Stomach smooth muscle (tissue), 2 donors: ENCODE measurements at regions not wholly inside any gene's neighbourhood (a gene's known extent, or its start where the extent isn't known, plus 50 kb on each side); places are given as distances from the start of the nearest gene placed in this dataset.
"Not testable (repeated sequence)": the region's sequence is repeated elsewhere in the genome, so short reads cannot be mapped to it uniquely, and the experiment has no call there.

ENCODE experiments used
- H3K27ac ChIP-seq: one replicate; pipeline ENCODE4 v1.7.0; 2013; ENCODE audit warnings: mild to moderate bottlenecking, low read length, inconsistent platforms
- H3K27me3 ChIP-seq, 2 donors: one replicate each; pipeline ENCODE4 v1.7.0; 2013; ENCODE audit warnings: low read length in 2 of 2; ENCODE audit not compliant: insufficient read depth in 2 of 2, control insufficient read depth in 1 of 2
- H3K36me3 ChIP-seq, 2 donors: one replicate each; pipeline ENCODE4 v1.7.0; 2013; ENCODE audit warnings: low read length in 2 of 2; ENCODE audit not compliant: control insufficient read depth in 2 of 2, insufficient read depth in 2 of 2
- H3K4me1 ChIP-seq: one replicate; pipeline ENCODE4 v1.7.0; 2013; ENCODE audit warnings: low read length; ENCODE audit not compliant: control insufficient read depth, insufficient read depth
- H3K4me3 ChIP-seq, 2 donors: one replicate each; pipeline ENCODE4 v1.7.0; 2013; ENCODE audit warnings: low read length in 2 of 2
- H3K9ac ChIP-seq, 2 donors: one replicate each; pipeline ENCODE4 v1.7.0; 2013; ENCODE audit warnings: low read length in 2 of 2, mild to moderate bottlenecking in 1 of 2
- H3K9me3 ChIP-seq, 2 donors: one replicate each; pipeline ENCODE4 v1.7.0; 2013; ENCODE audit warnings: low read length in 2 of 2; ENCODE audit not compliant: control insufficient read depth in 2 of 2
- donor health status: healthy.
- donor health status: Pancreatic carcinoma.

DNA sequence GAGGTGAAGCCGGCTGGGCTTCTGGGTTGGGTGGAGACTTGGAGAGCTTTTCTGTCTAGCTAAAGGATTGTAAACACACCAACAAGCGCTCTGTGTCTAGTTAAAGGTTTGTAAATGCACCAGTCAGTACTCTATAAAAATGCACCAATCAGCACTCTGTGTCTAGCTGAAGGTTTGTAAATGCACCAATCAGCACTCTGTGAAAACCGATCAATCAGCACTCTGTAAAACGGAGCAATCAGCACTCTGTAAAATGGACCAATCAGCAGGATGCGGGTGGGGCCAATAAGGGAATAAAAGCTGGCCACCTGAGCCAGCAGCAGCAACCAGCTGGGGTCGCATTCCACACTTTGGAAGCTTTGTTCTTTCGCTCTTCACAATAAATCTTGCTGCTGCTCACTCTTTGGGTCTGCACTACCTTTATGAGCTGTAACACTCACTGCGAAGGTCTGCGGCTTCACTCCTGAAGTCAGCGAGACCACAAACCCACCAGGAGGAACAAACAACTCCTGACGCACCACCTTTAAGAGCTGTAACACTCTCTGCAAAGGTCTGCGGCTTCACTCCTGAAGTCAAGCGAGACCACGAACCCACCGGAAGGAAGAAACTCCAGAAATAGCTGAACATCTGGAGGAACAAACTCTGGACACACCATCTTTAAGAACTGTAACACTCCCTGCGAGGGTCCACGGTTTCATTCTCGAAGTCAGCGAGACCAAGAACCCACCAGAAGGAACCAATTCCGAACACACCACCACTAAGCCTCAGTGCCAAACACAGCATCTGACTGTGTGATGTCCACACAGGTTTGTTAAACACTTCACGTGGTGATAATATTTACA, 378.2 kb upstream of the CCDC54 start:
- H3K4me3 ChIP-seq, H3K9me3 ChIP-seq, H3K36me3 ChIP-seq, H3K27ac ChIP-seq, H3K4me1 ChIP-seq, H3K9ac ChIP-seq, H3K27me3 ChIP-seq: not testable (repeated sequence)

DNA sequence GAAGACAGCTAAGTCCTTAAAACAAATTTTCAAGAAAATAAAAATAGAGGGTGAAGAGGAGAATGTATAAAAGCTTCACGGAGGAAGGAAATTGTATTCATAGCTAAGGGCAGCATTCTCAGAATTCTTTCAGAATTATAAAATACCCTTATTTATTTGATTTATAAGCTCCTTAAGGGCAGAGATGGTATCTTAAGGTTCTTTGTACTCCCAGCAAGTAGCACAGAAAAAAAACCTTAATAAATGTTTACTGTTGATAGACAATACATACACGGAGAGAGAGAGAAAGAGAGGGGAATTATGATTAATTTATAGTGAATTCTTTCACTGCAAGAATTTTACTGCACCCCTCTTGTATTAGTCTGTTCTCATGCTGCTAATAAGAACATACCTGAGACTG, 375.6 kb upstream of the CCDC54 start:
- Histone ChIP-seq H3K27ac (no peak overlapping the region), H3K4me1 (no peaks in the 10 kb centered on the region), H3K36me3 (no peaks in the 10 kb centered on the region), H3K27me3 (no peaks in the 10 kb centered on the region), H3K9ac (no peak overlapping the region), H3K4me3 (no peak overlapping the region), H3K9me3 (no peaks in the 10 kb centered on the region)

DNA sequence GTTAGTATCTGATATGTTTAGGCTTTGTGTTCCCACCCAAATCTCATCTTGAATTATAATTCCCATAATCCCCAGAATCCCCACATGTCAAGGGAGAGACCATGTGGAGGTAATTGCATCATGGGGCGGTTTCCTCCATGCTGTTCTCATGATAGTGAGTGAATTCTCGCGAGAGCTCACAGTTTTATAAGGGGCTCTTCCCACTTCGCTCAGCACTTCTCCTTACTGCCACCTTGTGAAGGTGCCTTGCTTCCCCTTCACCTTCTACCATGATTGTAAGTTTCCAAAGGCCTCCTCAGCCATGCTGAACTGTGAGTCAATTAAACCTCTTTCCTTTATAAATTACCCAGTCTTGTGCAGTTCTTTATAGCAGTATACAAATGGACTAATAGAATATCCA, 371.9 kb upstream of the CCDC54 start:
- not testable (repeated sequence) for H3K36me3 ChIP-seq, H3K27ac ChIP-seq, H3K27me3 ChIP-seq, H3K9me3 ChIP-seq, H3K4me3 ChIP-seq, H3K9ac ChIP-seq, H3K4me1 ChIP-seq

DNA sequence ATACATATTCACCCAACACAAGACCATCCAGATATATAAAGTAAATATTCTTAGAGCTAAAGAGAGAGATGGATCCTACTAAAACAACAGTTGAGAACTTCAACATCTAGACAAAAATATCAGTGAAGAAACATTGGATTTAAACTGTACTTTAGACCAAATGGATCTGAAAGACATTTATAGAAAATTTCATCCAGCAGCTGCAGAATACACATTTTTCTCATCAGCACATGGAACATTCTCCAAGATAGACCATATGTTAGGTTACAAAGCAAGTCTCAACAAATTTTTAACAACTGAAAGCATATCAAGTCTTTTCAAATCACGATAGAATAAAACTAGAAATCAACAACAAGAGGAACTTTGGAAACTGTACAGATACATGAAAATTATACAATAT, 369.0 kb upstream of the CCDC54 start:
- Histone ChIP-seq H3K36me3 (no peaks in the 10 kb centered on the region), H3K27ac (no peak overlapping the region), H3K27me3 (no peaks in the 10 kb centered on the region), H3K9me3 (no peaks in the 10 kb centered on the region), H3K4me3 (no peak overlapping the region), H3K9ac (no peak overlapping the region), H3K4me1 (no peaks in the 10 kb centered on the region)

DNA sequence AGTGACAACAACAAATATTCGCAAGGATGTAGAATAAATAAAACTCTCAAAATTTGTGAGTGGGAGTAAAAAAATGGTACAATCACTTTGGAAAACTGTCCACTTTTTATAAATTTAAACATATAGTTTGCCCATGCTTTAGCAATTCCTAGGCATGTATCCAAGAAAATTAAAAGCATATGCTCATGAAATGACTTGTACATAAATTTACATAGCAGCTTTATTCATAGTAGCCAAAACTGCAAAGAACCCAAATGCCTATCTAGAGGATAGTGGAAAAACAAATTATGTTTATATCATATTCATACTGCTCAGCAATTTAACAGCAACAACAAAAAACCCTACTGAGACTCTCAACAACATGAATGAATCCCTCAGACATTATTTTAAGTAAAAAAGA, 363.6 kb upstream of the CCDC54 start:
- Histone ChIP-seq H3K27me3 (no peaks in the 10 kb centered on the region), H3K27ac (no peak overlapping the region), H3K4me1 (no peaks in the 10 kb centered on the region), H3K4me3 (no peak overlapping the region), H3K9ac (no peak overlapping the region), H3K36me3 (no peaks in the 10 kb centered on the region), H3K9me3 (no peaks in the 10 kb centered on the region)

DNA sequence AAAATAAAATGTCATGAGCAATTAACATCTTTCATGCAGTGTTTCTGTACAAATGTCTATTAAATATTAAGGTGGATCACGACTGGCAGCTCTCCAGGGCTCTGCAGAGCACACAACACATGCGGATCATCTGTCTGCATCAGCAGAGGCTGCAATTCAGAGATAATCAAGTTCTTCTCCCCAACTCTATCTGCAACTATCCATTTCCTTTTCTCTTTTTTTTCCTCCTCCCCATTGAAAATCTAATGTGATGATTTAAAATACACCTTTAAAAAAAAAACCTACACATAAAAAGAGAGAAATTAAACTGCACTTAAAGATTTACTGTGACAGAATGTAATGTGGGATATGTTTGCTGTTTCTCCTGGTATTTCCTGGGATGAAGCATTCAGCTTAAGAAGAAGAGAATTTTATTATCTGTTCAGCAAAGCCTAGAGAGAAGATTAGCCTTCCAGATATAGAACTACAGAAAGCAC, 352.6 kb upstream of the CCDC54 start:
- Histone ChIP-seq H3K9ac (no peak overlapping the region), H3K27me3 (no peaks in the 10 kb centered on the region), H3K4me3 (no peak overlapping the region), H3K27ac (no peak overlapping the region), H3K36me3 (no peaks in the 10 kb centered on the region), H3K9me3 (no peaks in the 10 kb centered on the region), H3K4me1 (no peaks in the 10 kb centered on the region)

DNA sequence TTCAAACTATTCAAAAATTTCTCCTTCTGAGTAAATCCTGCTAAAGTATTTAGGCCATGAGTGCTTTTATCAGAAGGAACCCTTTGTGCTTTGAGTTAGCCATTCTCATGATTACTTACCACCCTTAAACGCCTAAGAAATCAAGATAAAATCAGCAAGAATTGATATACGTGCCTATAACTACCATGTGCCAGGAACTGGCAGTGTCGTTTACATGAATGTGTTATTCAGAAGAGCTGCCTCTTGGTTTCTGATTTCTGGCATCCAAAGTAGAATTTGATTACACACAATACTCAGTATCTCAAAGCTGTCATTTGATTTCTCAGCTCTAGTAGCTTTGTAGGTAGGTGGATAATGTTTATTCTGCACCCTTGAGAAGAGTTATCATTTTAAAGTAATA, 351.3 kb upstream of the CCDC54 start:
- H3K27ac ChIP-seq: no peak overlapping the region
- H3K36me3 ChIP-seq: no peaks in the 10 kb centered on the region
- no peaks in the 10 kb centered on the region for H3K4me1 ChIP-seq
- H3K9me3 ChIP-seq: no peaks in the 10 kb centered on the region
- no peaks in the 10 kb centered on the region for H3K27me3 ChIP-seq
- H3K4me3 ChIP-seq: no peak overlapping the region
- no peak overlapping the region for H3K9ac ChIP-seq

DNA sequence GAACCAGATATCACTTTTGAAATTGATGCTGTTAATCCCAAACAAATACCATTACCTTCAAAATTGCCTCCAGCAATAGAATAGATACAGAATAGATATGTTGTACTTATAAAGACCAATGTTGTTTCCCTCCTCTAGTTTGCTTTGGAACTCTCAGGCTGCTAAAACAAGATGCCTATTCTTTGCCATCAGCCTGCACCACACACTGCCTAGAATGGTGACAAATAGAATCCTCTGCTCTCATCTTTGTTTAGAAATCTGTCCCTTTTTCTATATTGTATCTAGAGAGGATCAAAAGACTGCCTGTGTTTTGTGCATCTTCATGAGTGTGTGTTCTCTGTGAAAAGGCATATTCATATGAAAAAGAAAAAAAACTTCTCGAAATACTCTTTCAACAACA, 349.2 kb upstream of the CCDC54 start:
- no peak overlapping the region for H3K4me3 ChIP-seq
- H3K4me1 ChIP-seq: no peaks in the 10 kb centered on the region
- no peak overlapping the region for H3K9ac ChIP-seq
- no peaks in the 10 kb centered on the region for H3K36me3 ChIP-seq
- no peaks in the 10 kb centered on the region for H3K9me3 ChIP-seq
- no peaks in the 10 kb centered on the region for H3K27me3 ChIP-seq
- no peak overlapping the region for H3K27ac ChIP-seq

DNA sequence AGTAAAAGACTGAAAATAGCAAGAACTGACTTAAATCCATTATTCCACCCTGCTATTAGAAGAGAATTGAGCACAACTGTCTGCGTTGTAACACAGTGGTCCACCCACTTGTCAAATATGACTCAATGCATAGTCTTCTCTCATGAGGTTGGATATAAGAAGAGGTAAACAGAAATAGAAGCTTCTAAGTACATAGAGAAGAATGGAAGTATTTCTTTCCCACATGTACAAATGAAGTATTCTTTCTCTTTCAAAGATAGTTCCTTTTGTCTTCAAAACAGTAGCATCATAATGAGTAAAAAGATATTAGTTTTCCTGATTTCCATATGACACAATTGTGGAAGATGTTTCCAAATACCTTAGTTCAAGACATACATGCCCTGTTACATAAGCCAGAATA, 348.6 kb upstream of the CCDC54 start:
- no peak overlapping the region for H3K9ac ChIP-seq
- no peaks in the 10 kb centered on the region for H3K36me3 ChIP-seq
- H3K27ac ChIP-seq: no peak overlapping the region
- H3K9me3 ChIP-seq: no peaks in the 10 kb centered on the region
- no peaks in the 10 kb centered on the region for H3K27me3 ChIP-seq
- no peaks in the 10 kb centered on the region for H3K4me1 ChIP-seq
- H3K4me3 ChIP-seq: no peak overlapping the region

DNA sequence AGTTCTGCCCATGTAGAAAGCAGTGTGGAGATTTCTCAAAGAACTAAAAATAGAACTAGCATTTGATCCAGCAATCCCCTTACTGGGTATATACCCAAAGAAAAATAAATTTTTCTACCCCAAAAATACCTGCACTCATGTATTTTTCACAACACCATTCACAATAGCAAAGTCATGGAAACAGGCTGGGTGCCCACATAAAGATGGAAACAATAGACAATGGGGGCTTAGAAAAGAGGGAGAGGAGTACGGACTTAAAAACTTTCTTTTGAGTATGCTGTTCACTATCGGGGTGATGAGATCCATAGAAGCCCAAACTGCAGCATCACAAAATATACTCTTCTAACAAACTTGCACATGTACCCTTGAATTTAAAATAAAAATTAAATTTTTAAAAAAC, 345.1 kb upstream of the CCDC54 start:
- no peak overlapping the region for H3K27ac ChIP-seq
- H3K9me3 ChIP-seq: peaks cover 0 to 5% of the 10 kb centered on the region in 2 donors
- no peak overlapping the region for H3K9ac ChIP-seq
- no peak overlapping the region for H3K4me3 ChIP-seq
- no peaks in the 10 kb centered on the region for H3K4me1 ChIP-seq
- no peaks in the 10 kb centered on the region for H3K27me3 ChIP-seq
- no peaks in the 10 kb centered on the region for H3K36me3 ChIP-seq

DNA sequence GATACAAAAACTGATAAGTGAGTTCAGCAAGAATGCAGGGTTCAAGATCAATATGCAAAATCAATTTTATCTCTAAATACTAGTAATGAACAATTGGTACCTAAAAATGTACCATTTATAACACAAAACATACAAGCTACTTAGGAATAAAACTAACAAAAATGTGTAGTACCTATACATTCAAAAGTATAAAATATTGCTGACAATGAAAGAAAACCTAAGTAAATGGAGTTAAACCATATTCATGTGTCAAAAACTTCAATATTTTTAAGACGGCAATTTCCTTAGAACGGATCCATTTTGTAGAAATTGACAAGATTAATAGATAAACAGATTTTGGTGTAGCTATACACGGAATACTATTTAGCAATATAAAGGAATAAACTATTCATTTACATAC, 343.1 kb upstream of the CCDC54 start:
- peaks cover 0 to 12% of the 10 kb centered on the region in 2 donors for H3K9me3 ChIP-seq
- H3K27me3 ChIP-seq: no peaks in the 10 kb centered on the region
- no peak overlapping the region for H3K9ac ChIP-seq
- no peaks in the 10 kb centered on the region for H3K4me1 ChIP-seq
- H3K4me3 ChIP-seq: no peak overlapping the region
- no peaks in the 10 kb centered on the region for H3K36me3 ChIP-seq
- H3K27ac ChIP-seq: no peak overlapping the region
